ENCODE measurements at regions not wholly inside any gene's neighbourhood (a gene's known extent, or its start where the extent isn't known, plus 50 kb on each side); places are given as distances from the start of the nearest gene placed in this dataset.

DNA sequence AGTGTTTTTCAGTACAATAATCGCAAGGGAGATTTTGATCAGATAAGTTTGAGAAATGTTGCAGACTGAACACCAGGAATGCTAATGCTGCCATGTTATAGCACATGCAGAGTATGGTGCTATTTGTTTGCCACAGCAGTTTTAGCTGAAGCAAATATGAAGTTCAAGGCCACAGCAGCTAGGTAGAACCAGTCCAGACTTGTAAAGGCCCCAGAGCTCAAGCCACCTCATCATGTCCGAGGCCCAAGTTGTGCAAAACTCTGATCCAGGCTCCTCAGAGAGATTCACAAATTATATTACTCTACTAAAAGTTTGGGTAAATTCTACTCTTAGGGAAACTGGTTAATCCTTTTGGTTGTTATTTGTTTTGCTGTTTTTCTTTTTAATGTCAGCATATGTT, 2702.6 kb downstream of the PCDH9 start:
- Histone ChIP-seq H3K27ac (no peak overlapping the region), H3K27me3 (ENCODE audit: insufficient read depth in 3 of 3, low read length in 2 of 3) (no peaks in the 10 kb centered on the region), H3K4me3 (no peak overlapping the region), H3K4me1 (no peaks in the 10 kb centered on the region), H3K9me3 (no peaks in the 10 kb centered on the region), H3K36me3 (ENCODE audit: insufficient read depth in 1 of 2, low read depth in 1 of 2) (no peaks in the 10 kb centered on the region)
- ATAC-seq, result no peak
- intact Hi-C loops (cut with DNase I), result no loop called here
- TF ChIP-seq, protein P1, sequence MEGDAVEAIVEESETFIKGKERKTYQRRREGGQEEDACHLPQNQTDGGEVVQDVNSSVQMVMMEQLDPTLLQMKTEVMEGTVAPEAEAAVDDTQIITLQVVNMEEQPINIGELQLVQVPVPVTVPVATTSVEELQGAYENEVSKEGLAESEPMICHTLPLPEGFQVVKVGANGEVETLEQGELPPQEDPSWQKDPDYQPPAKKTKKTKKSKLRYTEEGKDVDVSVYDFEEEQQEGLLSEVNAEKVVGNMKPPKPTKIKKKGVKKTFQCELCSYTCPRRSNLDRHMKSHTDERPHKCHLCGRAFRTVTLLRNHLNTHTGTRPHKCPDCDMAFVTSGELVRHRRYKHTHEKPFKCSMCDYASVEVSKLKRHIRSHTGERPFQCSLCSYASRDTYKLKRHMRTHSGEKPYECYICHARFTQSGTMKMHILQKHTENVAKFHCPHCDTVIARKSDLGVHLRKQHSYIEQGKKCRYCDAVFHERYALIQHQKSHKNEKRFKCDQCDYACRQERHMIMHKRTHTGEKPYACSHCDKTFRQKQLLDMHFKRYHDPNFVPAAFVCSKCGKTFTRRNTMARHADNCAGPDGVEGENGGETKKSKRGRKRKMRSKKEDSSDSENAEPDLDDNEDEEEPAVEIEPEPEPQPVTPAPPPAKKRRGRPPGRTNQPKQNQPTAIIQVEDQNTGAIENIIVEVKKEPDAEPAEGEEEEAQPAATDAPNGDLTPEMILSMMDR (IDR thresholded peaks at IDR 0.05), result no peak
- 92 to 95% (median 92%) methylated on average over 2 of the region's 2 CpGs for WGBS, 3 donors
- DNase-seq, result no peak

DNA sequence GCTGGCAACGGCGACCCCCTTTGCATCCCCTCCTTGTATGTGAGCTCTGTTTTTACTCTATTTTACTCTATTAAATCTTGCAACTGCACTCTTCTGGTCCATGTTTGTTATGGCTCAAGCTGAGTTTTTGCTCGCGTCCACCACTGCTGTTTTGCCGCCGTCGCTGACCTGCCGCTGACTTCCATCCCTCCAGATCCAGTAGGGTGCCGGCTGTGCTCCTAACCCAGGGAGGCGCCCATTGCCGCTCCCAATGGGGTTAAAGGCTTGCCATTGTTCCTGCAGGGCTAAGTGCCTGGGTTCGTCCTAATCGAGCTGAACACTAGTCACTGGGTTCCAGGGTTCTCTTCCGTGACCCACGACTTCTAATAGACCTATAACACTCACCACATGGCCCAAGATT, 2704.4 kb downstream of the PCDH9 start:
- 90 to 95% (median 95%) methylated on average over 15 of the region's 15 CpGs for WGBS, 3 donors
- ATAC-seq, result no peak
- intact Hi-C loops (cut with DNase I), result no loop called here

DNA sequence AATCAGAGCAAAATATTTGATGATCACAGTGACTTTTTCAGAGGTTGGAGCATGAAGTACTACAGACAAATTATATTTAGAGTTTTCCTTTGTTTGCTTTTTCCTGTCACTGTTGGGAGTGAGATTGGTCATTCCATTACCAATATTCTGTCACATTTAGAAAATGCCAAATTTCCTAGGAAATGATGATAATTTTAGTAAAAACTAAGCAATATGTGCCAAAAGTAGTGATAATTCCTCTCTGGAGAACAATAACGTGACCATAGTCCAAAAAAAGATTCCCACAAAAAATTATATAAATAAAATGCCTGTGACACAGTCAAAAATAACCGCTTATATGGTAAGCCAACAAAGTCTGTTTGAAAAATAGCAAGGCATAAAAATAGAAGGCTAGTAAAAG, 2719.4 kb downstream of the PCDH9 start:
- H3K9me3 ChIP-seq, result peaks cover 10% of the 10 kb centered on the region
- intact Hi-C loops (cut with DNase I), result no loop called here
- TF ChIP-seq, protein P1 (IDR thresholded peaks at IDR 0.05), result no peak
- DNase-seq (no peak), ATAC-seq (no peak)
- no peak overlapping the region for H3K4me3 ChIP-seq
- no peaks in the 10 kb centered on the region for H3K4me1 ChIP-seq
- H3K27me3 ChIP-seq (ENCODE audit: insufficient read depth in 3 of 3, low read length in 2 of 3), result no peaks in the 10 kb centered on the region
- 21 to 28% (median 26%) methylated on average over 2 of the region's 2 CpGs for WGBS, 3 donors
- H3K27ac ChIP-seq, result no peak overlapping the region
- H3K36me3 ChIP-seq (ENCODE audit: insufficient read depth in 1 of 2, low read depth in 1 of 2), result no peaks in the 10 kb centered on the region

More for the DNA sequence above, 2704.4 kb downstream of the PCDH9 start:
- no peak overlapping the region for H3K27ac ChIP-seq
- no peak for DNase-seq
- H3K9me3 ChIP-seq, result no peaks in the 10 kb centered on the region
- no peaks in the 10 kb centered on the region for H3K36me3 ChIP-seq (ENCODE audit: insufficient read depth in 1 of 2, low read depth in 1 of 2)
- no peak overlapping the region for H3K4me3 ChIP-seq
- no peaks in the 10 kb centered on the region for H3K27me3 ChIP-seq (ENCODE audit: insufficient read depth in 3 of 3, low read length in 2 of 3)
- TF ChIP-seq, protein P1 (IDR thresholded peaks at IDR 0.05), result no peak
- no peaks in the 10 kb centered on the region for H3K4me1 ChIP-seq

DNA sequence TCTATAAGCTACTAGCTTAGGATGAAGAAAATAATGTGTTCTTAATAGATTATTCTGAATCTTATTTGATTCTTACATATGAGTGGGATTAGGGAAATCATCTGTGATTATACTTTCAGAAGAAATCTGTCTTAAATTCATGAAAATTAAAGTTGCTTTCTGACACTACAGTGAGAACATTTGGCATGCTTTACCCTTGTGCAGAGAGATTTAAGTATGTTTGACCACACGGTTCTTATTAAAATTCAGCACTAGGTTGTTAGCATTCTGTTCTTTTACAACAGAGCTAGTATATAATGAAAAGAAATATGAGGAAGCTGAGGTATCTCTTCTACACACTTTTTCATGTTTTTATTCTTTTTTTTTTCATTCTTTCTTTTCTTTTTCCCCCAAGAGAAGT, 2723.9 kb downstream of the PCDH9 start:
- no peak for DNase-seq
- TF ChIP-seq, protein P1 (IDR thresholded peaks at IDR 0.05), result no peak
- Histone ChIP-seq H3K4me1 (no peaks in the 10 kb centered on the region), H3K36me3 (ENCODE audit: insufficient read depth in 1 of 2, low read depth in 1 of 2) (no peaks in the 10 kb centered on the region), H3K27me3 (ENCODE audit: insufficient read depth in 3 of 3, low read length in 2 of 3) (no peaks in the 10 kb centered on the region), H3K4me3 (no peak overlapping the region), H3K9me3 (no peaks in the 10 kb centered on the region), H3K27ac (no peak overlapping the region)
- intact Hi-C loops (cut with DNase I), result no loop called here
- no peak for ATAC-seq
- 32 to 41% (median 34%) methylated on average over 1 of the region's 1 CpG for WGBS, 3 donors

DNA sequence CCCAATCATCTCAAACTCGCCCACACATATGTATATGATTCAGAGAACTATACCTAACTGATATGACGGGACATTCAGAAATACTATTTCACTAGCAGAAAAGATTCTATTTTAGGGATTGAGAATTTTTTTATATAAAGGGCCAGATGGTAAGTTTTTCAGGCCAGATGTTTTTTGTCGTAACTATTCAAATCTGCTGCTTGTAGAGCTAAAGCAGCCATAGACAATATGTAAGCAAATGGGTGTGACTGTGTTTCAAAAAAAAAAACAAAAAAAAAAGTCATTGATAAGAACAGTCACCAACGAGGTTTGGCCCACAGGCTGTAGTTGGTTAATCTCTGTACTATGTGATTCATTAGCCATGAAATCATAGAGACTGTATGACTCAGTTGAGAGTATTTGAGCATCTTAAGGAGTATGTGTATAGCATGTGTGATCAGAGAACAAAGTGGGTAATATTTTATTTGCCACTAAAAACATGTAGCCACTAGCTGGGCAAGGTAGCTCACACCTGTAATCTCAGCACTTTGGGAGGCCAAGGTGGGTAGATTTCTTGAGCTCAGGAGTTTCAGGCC, 2724.7 kb downstream of the PCDH9 start:
- DNase-seq (no peak), ATAC-seq (no peak)
- Histone ChIP-seq H3K4me1 (no peaks in the 10 kb centered on the region), H3K4me3 (no peak overlapping the region), H3K36me3 (ENCODE audit: insufficient read depth in 1 of 2, low read depth in 1 of 2) (no peaks in the 10 kb centered on the region), H3K9me3 (no peaks in the 10 kb centered on the region), H3K27ac (no peak overlapping the region), H3K27me3 (ENCODE audit: insufficient read depth in 3 of 3, low read length in 2 of 3) (no peaks in the 10 kb centered on the region)
- intact Hi-C loops (cut with DNase I), result no loop called here
- WGBS, 3 donors, result 62 to 64% (median 64%) methylated on average over 4 of the region's 4 CpGs
- TF ChIP-seq, protein P1 (IDR thresholded peaks at IDR 0.05), result no peak

Measured in psoas muscle (tissue), 7 donors.